Neural cell (in vitro differentiated cells): ENCODE measurements at regions not wholly inside any gene's neighbourhood (a gene's known extent, or its start where the extent isn't known, plus 50 kb on each side); places are given as distances from the start of the nearest gene placed in this dataset.

Source experiments
- CTCF ChIP-seq: fragments of 450-650 bp; IDR thresholded peaks from 2 replicates; pipeline ENCODE4 v1.5.1; 2014; ENCODE audit warnings: antibody characterized with exemption, mild to moderate bottlenecking, moderate library complexity; ENCODE audit not compliant: poor library complexity, severe bottlenecking
- EP300 ChIP-seq: fragments of 450-650 bp; conservative IDR thresholded peaks from 2 replicates; pipeline ENCODE4 v1.6.1; 2014; ENCODE audit warnings: antibody characterized with exemption, mild to moderate bottlenecking, moderate library complexity; ENCODE audit not compliant: poor library complexity, severe bottlenecking
- EZH2 ChIP-seq: fragments of 200-600, 300-800 bp; shearing (Covaris generic), sonication (generic); IDR thresholded peaks from 2 replicates; pipeline ENCODE4 v1.6.1; 2014; ENCODE audit warnings: antibody characterized with exemption, low read length, borderline replicate concordance, mild to moderate bottlenecking; ENCODE audit not compliant: insufficient read depth, poor library complexity, severe bottlenecking
- RAD21 ChIP-seq: fragments of 450-650 bp; conservative IDR thresholded peaks from 2 replicates; pipeline ENCODE4 v1.6.1; 2014; ENCODE audit warnings: antibody characterized with exemption, mild to moderate bottlenecking, moderate library complexity
- SMC3 ChIP-seq: fragments of 450-650 bp; conservative IDR thresholded peaks from 2 replicates; pipeline ENCODE4 v1.6.1; 2014; ENCODE audit warnings: antibody characterized with exemption, mild to moderate bottlenecking, moderate library complexity; ENCODE audit not compliant: poor library complexity
- TAF1 ChIP-seq: IDR thresholded peaks from 2 replicates; pipeline ENCODE4 v1.6.1; 2012; ENCODE audit warnings: low read depth

- no peak for TF ChIP-seq CTCF
- no peak for TF ChIP-seq TAF1
- TF ChIP-seq EP300 = no peak
- TF ChIP-seq EZH2 = no peak
- TF ChIP-seq RAD21 = no peak
- TF ChIP-seq SMC3 = no peak
These were observed 113.7 kb upstream of the ADAMTS16 start for GRCh38 chr5:5026409-5026785.
